Endothelial cell of umbilical vein (primary cell): ENCODE measurements at regions not wholly inside any gene's neighbourhood (a gene's known extent, or its start where the extent isn't known, plus 50 kb on each side); places are given as distances from the start of the nearest gene placed in this dataset.

Source experiments
- BruUV-seq: library from RNA; stranded (reverse); fragments of 400-500 nt; replicated peaks from 2 replicates; lab custom pipeline; 2021; lab: Mats Ljungman, UMichigan
- CTCF ChIA-PET: fragments of 300-600, 350-600 bp; sonication (Branson Sonifier 250); formaldehyde crosslinking; loops from one replicate; lab custom pipeline; 2021; ENCODE audit warnings: antibody characterized with exemption, inconsistent platforms; lab: Charles Lee
- POLR2A ChIA-PET: fragments of 300-600, 350-600 bp; sonication (Branson Sonifier 250); formaldehyde crosslinking; loops from one replicate; lab custom pipeline; 2021; ENCODE audit warnings: antibody characterized with exemption, inconsistent platforms; lab: Charles Lee
- DNase-seq: peaks from one replicate; pipeline ENCODE4 v3.0.0-alpha.2; 2011; ENCODE audit warnings: low read depth, low spot score
- FAIRE-seq: peaks from 2 replicates; lab custom pipeline; 2011; peaks lifted over from hg19 to GRCh38; lab: Jason Lieb, UNC
- H2AFZ ChIP-seq: 2 replicates; pipeline ENCODE4 v1.6.0; 2012; ENCODE audit warnings: low read depth, low read length, control low read depth, inconsistent platforms
- H3K27ac ChIP-seq: 2 replicates; pipeline ENCODE4 v1.5.1; 2011; ENCODE audit warnings: low read depth, mild to moderate bottlenecking, control low read depth, low read length, moderate library complexity; ENCODE audit not compliant: insufficient read depth
- H3K27me3 ChIP-seq, 2 experiments: 2 replicates each; pipeline versions ENCODE4 v1.6.0 to v1.6.1; 2011; ENCODE audit warnings: low read length in 2 of 2, mixed read lengths in 1 of 2; ENCODE audit not compliant: control insufficient read depth in 2 of 2, insufficient read depth in 2 of 2
- H3K36me3 ChIP-seq, 2 experiments: 2 replicates in 1 of 2; 3 replicates in 1 of 2; pipeline ENCODE4 v1.5.1; 2011; ENCODE audit warnings: low read length in 2 of 2, mild to moderate bottlenecking in 1 of 2, moderate library complexity in 1 of 2; ENCODE audit not compliant: control insufficient read depth in 2 of 2, insufficient read depth in 2 of 2; ENCODE audit errors: extremely low read depth in 1 of 2
- H3K4me1 ChIP-seq: 3 replicates; pipeline ENCODE4 v1.5.1; 2011; ENCODE audit warnings: mild to moderate bottlenecking, low read length; ENCODE audit not compliant: control insufficient read depth, insufficient read depth; ENCODE audit errors: extremely low read depth
- H3K4me2 ChIP-seq: 2 replicates; pipeline ENCODE4 v1.6.1; 2011; ENCODE audit warnings: low read length, control low read depth, mixed read lengths; ENCODE audit not compliant: insufficient read depth
- H3K4me3 ChIP-seq, 3 experiments: fragments of 200-600 bp in 1 of 3; sonication (generic), shearing (Covaris generic) in 1 of 3; replicated peaks in 1 of 3; 2 replicates each; pipeline ENCODE4 v1.5.1; 2011 to 2016; ENCODE audit warnings: control low read depth in 3 of 3, low read length in 3 of 3, mild to moderate bottlenecking in 2 of 3, inconsistent platforms in 1 of 3, low read depth in 1 of 3, moderate library complexity in 1 of 3; ENCODE audit not compliant: insufficient read depth in 1 of 3
- H3K79me2 ChIP-seq: 2 replicates; pipeline ENCODE4 v1.6.0; 2012; ENCODE audit warnings: low read length, inconsistent platforms; ENCODE audit not compliant: control insufficient read depth, insufficient read depth
- H3K9ac ChIP-seq: replicated peaks from 2 replicates; pipeline ENCODE3; 2011; ENCODE audit warnings: low read length, control low read depth; ENCODE audit not compliant: insufficient read depth; ENCODE audit errors: extremely low read depth
- H3K9me1 ChIP-seq: replicated peaks from 3 replicates; pipeline ENCODE4 v1.6.0; 2011; ENCODE audit warnings: mild to moderate bottlenecking, low read length; ENCODE audit not compliant: control insufficient read depth, insufficient read depth; ENCODE audit errors: extremely low read depth
- H3K9me3 ChIP-seq: replicated peaks from 2 replicates; pipeline ENCODE4 v1.5.1; 2012; ENCODE audit warnings: low read length, inconsistent platforms; ENCODE audit not compliant: control insufficient read depth, insufficient read depth
- H4K20me1 ChIP-seq: replicated peaks from 2 replicates; pipeline ENCODE3; 2011; ENCODE audit warnings: mild to moderate bottlenecking, low read length; ENCODE audit not compliant: control insufficient read depth, insufficient read depth; ENCODE audit errors: extremely low read depth
- CTCF ChIP-seq, 2 donors: IDR thresholded peaks; 1 replicate in 1 of 2; 2 replicates in 1 of 2; pipeline ENCODE4 v1.5.1; 2011; ENCODE audit warnings: low read length in 2 of 2, mild to moderate bottlenecking in 2 of 2, moderate library complexity in 2 of 2, control low read depth in 1 of 2, inconsistent platforms in 1 of 2, low read depth in 1 of 2; ENCODE audit not compliant: insufficient read depth in 1 of 2; ENCODE audit errors: extremely low read depth in 1 of 2
- EZH2 ChIP-seq: IDR thresholded peaks from 2 replicates; pipeline ENCODE4 v1.6.1; 2012; ENCODE audit warnings: borderline replicate concordance, low read depth, mild to moderate bottlenecking, moderate library complexity, low read length, inconsistent platforms; ENCODE audit not compliant: severe bottlenecking
- FOS ChIP-seq: IDR thresholded peaks from 2 replicates; pipeline ENCODE4 v1.6.1; 2011; ENCODE audit warnings: mild to moderate bottlenecking, low read length, moderate library complexity, borderline replicate concordance; ENCODE audit not compliant: insufficient read depth
- GATA2 ChIP-seq: IDR thresholded peaks from 2 replicates; pipeline ENCODE4 v1.7.0; 2011; ENCODE audit warnings: low read depth, mild to moderate bottlenecking, moderate library complexity, mixed read lengths, low read length; ENCODE audit not compliant: insufficient read length, insufficient read depth
- JUN ChIP-seq: IDR thresholded peaks from 2 replicates; pipeline ENCODE4 v1.6.1; 2011; ENCODE audit warnings: borderline replicate concordance, low read depth; ENCODE audit not compliant: insufficient read length, insufficient read depth
- MAX ChIP-seq: IDR thresholded peaks from 2 replicates; pipeline ENCODE4 v1.6.1; 2011; ENCODE audit not compliant: insufficient read depth, insufficient read length
- MYC ChIP-seq: IDR thresholded peaks from one replicate; pipeline ENCODE4 v1.6.1; 2011; ENCODE audit warnings: mild to moderate bottlenecking, low read depth, low read length
- POLR2A ChIP-seq: IDR thresholded peaks from 2 replicates; pipeline ENCODE4 v1.6.1; 2012; ENCODE audit warnings: low read depth, mild to moderate bottlenecking, control low read depth, low read length
- POLR2AphosphoS5 ChIP-seq: IDR thresholded peaks from 2 replicates; pipeline ENCODE4 v1.6.1; 2012; ENCODE audit warnings: low read depth, mild to moderate bottlenecking, control low read depth, low read length, moderate library complexity; ENCODE audit not compliant: insufficient read depth
- dilution Hi-C: fragments of 300-500 bp; cut with MboI; formaldehyde crosslinking; loops from one replicate; pipeline ENCODE4 v1.15.0; 2019; ENCODE audit warnings: low sequenced_read_pairs; ENCODE audit not compliant: extremely low pct_ligation_motif_present
- intact Hi-C: fragments of 100-400 bp; cut with micrococcal nuclease; formaldehyde crosslinking; loops from one replicate; pipeline ENCODE4 v1.10.0; 2022

GRCh38 chr10:80946073-80946472 is 408.4 kb downstream of the SH2D4B start:
- BruUV-seq = no TSS peak
- no peak for TF ChIP-seq POLR2A
- TF ChIP-seq MYC = no peak
- no peak for TF ChIP-seq MAX
- TF ChIP-seq POLR2AphosphoS5 = no peak
- TF ChIP-seq EZH2 = no peak
- TF ChIP-seq JUN = no peak
- TF ChIP-seq GATA2 = no peak
- no peak overlapping the region for H3K9ac ChIP-seq
- no peak overlapping the region for H3K4me3 ChIP-seq
- no peaks in the 10 kb centered on the region for H3K36me3 ChIP-seq
- no peak overlapping the region for H3K27ac ChIP-seq
- ChIA-PET CTCF (interaction anchor here (1.4 kb wide), 1 partner anchor 282 kb away, joined by 3 read pairs; no protein-coding TSS in a partner anchor), POLR2A (no interaction called here)
- intact Hi-C loops (no loop called here), dilution Hi-C loops (no loop called here)
- FAIRE-seq (no peak), DNase-seq (no peak)
- H3K9me1 ChIP-seq = no peaks in the 10 kb centered on the region
- no peaks in the 10 kb centered on the region for H4K20me1 ChIP-seq
- H3K79me2 ChIP-seq = no peaks in the 10 kb centered on the region
- H3K9me3 ChIP-seq = no peaks in the 10 kb centered on the region
- H3K4me1 ChIP-seq = no peaks in the 10 kb centered on the region
- H3K27me3 ChIP-seq = no peaks in the 10 kb centered on the region
- no peak overlapping the region for H2AFZ ChIP-seq
- H3K4me2 ChIP-seq = no peak overlapping the region

GRCh38 chr10:80946957-80947726 is 409.4 kb downstream of the SH2D4B start:
- Histone ChIP-seq H3K79me2 (no peaks in the 10 kb centered on the region), H3K4me3 (no peak overlapping the region), H2AFZ (no peak overlapping the region), H3K9me1 (no peaks in the 10 kb centered on the region), H3K27ac (no peak overlapping the region), H3K27me3 (no peaks in the 10 kb centered on the region), H3K9me3 (no peaks in the 10 kb centered on the region), H3K4me2 (no peak overlapping the region), H3K36me3 (no peaks in the 10 kb centered on the region), H3K4me1 (no peaks in the 10 kb centered on the region), H3K9ac (no peak overlapping the region), H4K20me1 (no peaks in the 10 kb centered on the region)
- BruUV-seq = no TSS peak
- dilution Hi-C loops (no loop called here), intact Hi-C loops (no loop called here)
- no peak for DNase-seq
- TF ChIP-seq POLR2AphosphoS5 (no peak), FOS (no peak), MYC (no peak), EZH2 (no peak), MAX (no peak), POLR2A (no peak), CTCF (IDR thresholded peaks at IDR 0.05; ENCODE audit: extremely low read depth in 1 of 2, insufficient read depth in 1 of 2, low read depth in 1 of 2, low read length in 2 of 2) (no peak)
- ChIA-PET CTCF (no interaction called here), POLR2A (no interaction called here)
- no peak for FAIRE-seq
